Cerebellar cortex (tissue), 1 donor: ENCODE measurements at regions not wholly inside any gene's neighbourhood (a gene's known extent, or its start where the extent isn't known, plus 50 kb on each side); places are given as distances from the start of the nearest gene placed in this dataset.
"Not testable (repeated sequence)": the region's sequence is repeated elsewhere in the genome, so short reads cannot be mapped to it uniquely, and the experiment has no call there.

Experiments used
- DNase-seq: peaks from one replicate; pipeline ENCODE4 v3.0.0-alpha.2; 2015; ENCODE audit warnings: low spot score

DNA sequence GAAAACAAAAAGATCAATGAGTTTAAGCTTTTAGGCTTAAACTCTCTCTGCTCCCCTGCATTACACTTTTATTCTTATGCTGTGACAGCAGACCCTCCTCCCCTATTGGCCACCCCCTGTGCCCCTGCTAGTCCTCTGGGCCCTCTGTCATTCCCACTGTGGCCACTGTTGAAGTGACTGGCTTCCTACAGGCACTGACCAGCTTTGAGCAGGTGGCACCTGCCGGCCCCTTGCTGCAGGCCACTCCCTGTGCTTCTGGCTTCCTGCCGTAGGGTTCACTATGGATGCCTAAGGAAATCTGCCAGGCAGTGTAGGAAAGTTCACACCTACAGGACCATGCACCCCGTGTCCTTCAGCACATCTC is 156.5 kb upstream of the L3MBTL4 start:
- DNase-seq = no peak

DNA sequence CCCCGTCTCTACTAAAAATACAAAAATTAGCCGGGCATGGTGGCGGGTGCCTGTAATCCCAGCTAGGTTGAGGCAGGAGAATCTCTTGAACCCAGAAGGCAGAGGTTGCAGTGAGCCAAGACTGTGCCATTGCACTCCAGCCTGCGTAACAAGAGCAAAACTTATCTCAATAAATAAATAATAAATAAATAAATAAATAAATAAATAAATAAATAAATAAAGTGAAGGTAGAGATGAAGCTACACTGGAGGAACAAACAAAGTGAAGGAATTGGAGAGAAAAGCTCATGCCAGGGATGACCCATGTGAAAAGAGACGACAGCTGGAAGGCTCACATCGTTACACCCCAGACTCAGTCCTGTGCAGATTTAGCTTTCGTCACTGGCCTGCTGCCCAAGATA is 157.3 kb upstream of the ARHGAP28 start:
- DNase-seq = not testable (repeated sequence)

DNA sequence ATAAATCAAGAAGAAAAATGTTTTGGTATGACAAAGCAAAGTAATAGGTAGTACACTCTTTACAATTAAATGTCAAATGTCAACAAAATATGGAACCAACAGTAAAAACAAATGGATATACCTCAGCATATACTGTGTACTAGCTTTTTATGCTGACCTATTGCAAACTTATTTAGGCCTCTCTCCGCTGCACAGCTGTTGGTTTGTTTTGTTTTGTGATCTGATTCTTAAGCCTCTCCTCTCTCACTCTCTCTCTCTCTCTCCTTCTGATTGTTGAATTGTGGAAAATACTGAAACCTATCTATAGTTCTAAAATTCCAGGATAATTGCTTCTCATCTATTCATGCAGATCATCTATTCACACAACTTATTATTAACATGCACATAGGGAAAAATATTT is 154.9 kb upstream of the ARHGAP28 start:
- DNase-seq = no peak

DNA sequence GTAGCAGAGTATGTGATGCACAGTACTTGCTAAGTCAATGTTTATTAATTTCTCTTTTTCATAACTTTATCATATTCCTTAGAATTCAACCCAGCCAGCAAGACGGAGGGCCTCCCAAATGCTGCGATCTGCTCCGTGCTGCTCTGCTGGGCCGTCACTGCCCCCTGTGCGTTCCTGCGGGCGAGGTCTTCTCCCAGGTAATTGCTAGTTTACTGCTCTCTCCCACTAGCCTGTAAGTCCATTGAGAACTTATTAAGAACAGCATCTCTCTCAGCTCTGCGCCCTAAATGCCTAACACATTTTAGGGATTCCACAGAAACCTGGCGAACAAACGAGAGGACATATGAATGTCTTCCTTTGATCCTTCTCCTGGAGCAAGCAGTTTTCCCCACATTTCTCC is 153.6 kb upstream of the ARHGAP28 start:
- no peak for DNase-seq

DNA sequence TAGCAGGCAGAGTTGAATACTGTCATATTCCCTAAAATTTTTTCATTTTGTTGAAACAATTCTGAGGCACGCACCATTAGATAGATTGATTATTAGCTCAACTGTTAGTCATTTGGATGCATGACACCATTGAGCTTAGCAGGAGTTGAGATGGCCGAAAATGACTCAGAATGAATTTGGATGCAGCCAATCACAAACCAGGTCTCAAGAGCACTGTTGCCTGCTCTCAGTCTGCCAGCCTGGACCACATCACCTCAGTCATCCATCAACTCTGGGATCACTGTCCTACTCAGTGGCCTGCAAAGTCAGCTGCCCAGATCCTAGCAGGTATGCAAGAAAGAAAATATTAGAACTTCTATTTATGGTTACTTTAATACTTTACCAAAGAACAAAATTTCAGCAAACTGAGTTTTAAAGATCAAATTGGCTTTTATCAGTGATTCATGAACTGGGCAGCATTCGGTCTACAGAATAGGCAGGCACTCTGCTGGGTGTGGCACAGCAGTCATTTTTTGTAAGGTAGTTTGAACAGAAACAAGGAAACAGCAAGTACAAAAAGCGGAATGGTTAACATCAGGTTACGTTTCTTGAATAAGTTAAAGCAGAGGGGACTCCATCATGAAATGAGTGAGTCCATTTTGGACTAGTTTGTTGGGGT is 152.7 kb upstream of the ARHGAP28 start:
- DNase-seq = no peak

DNA sequence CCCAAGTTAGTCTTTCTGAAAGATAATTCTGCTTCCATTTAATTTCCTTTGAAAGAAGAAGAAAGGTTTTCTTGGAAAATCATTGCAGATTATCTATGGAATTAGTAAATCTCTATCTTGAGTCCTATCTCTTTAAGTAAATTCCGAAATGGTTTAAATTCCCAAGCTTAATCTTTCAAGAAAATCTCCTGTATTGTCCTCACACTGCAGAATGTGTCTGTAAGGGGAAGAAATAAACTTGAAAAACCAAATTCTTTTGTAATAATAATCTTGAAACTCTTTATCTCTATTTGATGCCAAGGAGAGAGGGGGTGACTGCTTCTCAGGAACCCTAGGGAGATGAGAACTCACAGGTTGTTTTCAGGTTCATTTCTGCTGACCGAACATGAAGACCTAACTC is 150.8 kb upstream of the ARHGAP28 start:
- no peak for DNase-seq

DNA sequence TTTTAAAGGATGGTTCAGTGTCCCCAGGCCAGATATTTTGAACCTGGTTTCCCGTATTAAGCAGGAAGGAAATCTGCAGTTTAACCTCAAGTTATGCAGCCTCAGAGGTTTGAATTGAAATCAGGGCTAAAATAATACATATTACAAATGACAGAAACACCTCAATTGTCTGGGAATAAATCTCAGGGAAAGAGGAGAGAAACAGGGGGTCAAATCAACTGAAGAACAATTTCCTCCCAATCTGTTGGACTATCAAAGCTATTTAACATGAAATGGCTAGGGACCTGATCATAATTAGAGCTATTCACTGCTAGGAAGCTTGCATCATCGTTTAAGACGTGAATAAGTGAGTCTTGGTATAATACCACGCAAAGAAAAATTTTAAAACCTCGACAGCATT is 150.0 kb upstream of the ARHGAP28 start:
- DNase-seq = no peak

DNA sequence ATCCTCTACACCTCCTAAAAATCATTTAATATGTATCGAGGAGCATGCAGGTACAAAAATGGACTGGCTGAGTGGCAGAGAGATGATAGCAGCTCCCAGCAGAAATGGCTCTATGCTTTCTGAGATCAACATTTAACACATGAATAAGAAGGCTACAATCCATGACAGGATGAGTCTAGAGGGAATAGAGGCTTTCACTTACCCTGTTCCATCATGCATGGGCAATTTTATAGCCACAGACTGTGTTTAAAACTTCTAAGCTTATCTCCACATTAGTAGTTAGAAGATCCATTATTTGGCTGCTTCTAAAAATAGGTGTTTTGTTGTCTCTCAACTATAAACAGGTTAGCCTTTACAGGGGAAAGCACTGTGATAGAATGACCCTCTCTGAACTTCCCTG is 149.1 kb upstream of the ARHGAP28 start:
- DNase-seq = no peak

DNA sequence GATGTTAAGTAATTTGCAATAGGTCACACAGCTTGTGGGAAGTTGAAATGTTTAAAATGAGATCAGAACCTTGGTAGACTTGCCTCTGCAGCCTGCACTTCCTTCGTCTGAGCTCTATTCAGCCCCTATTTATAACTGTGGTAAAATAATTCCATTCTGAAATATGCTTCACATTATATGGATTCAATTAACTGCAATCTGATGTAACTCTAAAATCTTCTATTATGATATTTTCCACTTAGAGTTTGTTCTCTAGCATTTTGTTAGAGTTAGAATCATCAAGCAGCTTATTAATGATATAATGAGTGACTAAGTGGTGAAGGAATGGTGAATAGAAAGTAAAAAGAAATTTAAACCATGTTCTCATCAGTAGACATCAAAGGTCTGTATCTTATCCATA is 139.6 kb upstream of the ARHGAP28 start:
- DNase-seq = no peak

DNA sequence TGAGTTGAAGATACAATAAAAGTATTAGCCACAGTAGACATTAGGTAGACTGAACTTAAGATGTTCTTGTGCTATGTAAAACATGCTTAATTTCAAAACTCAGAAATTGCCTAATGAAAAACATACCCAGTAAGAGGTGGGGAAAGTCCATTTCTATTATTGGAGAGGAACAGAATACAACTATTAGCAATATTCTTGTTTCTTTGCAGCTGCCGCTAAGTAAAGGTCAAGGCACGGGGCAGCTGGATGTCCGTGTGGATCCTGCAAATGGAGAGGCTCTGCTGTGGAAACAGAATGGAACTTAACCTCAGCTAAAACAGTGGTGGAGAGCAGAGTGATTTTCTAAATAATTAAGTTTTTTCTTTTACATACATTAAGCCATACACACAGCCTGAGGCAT is 139.2 kb upstream of the ARHGAP28 start:
- DNase-seq = no peak

DNA sequence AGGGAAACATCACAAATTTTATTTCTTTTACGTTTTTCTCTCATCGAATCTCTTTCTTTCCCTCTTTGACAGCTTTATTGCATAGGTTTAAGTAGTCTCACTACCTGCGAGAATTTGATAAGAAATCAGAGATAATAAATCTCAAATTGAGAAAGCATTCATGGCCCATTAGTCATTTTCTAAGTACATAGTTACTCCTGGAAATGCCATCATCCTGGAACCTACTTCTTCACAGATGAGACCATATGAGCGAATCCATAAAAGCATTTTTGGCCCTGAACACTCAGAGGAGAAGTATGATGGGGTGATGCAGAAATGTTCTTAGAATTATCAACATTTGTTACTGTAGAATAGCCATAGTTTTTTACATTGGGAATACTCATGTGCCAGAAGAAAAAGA is 138.0 kb upstream of the ARHGAP28 start:
- no peak for DNase-seq

DNA sequence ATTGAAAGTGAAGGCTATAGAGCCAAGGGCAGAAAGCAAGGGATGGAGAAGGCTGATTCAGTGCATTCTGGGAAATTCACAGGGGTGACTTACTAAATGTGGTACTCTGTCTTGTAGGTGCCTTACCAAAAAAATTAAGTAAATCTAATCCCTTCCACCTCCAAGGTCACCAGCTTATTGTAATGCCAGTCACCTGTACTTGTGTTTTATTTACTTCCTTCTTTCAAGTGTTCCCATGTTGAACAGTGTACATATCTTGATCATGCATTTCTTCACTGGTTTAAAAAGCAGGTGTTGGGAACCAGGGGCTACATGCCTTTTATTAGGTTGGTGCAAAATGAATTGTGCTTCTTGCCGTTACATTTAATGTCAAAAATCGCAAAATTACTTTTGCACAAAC is 137.0 kb upstream of the ARHGAP28 start:
- DNase-seq = no peak

DNA sequence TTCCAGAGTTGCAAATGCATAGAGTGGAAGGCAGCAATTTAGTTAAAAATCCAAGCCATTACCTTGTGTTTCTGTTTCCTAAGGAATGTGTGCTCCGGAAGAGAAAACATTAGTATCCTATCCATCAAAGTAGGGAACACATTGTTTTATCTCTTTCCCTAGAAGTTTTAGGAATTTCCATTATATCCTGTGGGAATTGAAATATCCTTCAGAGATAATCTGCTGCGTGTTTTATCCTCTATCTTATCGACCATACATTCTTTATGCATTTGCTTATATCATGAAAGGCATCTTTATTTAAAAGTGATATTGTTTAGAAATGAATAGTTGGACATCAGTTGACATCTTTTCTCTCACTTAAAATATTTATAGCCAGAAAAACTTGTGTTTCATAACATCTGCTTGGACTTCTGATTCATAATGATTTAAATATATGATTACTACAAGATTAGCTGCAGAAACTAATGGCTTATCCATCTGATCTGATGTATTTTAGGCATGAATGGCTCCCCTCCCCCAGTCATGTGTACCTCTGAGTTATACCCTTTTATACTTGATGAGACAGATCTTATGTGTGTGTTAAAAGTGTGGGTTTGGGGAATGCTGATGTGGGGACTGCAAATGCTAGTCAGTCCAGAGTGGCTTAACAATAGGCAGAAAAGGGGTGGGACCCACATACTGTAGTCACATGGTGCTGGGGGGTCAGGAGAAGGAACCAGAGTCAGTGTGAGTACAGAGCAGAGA is 136.2 kb upstream of the ARHGAP28 start:
- no peak for DNase-seq

DNA sequence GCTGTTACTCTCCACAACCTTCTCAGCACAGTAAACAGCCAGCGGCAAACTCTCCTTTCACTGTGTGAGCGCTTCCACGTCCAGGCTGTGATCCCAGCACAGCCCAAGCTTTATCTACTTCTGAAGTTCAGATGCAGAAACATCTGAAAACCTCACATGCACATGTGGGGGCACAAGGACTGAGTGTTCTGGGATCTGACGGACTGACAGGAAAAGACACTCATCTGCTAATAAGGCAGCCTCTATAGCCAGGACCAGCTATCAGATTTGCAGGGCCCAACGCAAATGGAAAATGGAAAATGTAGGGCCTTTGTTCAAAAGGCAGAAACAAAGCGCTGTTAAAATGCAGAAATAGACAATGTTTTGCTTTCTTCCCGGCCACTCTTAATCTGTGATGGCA is 133.8 kb upstream of the ARHGAP28 start:
- no peak for DNase-seq

DNA sequence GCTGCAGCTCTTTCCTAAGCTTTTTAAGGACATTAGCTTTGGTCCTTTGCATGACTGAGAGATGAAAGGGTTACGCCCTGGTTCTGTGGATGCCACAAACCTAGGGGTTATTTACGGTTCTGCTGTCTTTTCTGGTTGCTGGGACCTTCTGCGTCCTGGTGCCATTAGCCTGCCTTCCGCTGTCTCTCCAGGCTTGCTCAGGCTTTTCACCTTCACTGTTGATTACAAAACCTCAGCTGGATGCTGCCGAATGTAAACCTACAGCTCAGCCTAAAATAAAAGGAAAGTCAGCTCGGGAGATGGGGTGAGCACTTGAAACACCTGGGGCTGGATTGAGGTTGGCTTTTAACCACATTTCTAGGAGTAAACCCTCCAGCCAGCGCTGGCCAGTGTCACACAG is 130.9 kb upstream of the ARHGAP28 start:
- no peak for DNase-seq

DNA sequence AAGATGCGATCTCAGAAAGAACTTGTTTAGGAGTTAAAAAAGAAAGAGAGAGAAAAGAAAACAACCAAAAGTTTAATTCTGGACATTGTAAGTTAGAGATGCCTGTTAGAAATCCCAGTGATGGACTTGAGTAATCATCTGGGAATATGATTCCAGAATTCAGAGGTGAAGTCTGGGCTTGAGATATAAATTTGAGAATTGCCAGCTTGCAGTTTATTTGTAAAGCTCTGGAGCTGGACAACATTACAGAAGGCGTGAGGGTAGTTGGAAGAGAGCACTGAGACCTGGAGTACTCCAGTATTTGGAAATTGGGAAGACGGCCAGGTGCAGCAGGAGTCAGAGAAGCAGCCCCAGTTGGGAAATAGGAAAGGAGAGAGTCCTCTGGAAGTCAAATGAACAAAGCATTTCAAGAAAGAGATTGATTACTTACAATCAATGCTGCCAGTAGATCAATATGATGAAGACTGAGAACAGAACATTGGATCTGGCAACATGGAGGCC is 128.8 kb upstream of the ARHGAP28 start:
- DNase-seq = no peak

DNA sequence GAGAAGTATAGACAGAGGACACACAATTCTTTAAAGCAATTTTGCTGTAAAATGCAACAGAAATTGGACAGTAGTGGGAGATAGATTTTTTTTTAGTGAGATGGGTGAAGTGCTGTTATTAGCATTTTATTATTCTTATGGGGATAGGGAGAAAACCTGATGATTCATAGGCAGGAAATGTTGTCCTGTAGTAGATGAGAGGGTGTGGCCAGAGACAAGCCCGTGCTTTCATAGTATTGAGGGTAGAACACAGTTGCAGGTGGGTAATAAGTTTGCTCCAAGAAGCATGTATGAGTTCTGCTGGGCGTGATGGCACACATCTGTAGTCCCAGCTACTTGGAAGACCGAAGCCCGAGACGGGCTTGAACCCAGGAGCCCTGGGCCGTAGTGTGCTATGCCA is 128.3 kb upstream of the ARHGAP28 start:
- no peak for DNase-seq

DNA sequence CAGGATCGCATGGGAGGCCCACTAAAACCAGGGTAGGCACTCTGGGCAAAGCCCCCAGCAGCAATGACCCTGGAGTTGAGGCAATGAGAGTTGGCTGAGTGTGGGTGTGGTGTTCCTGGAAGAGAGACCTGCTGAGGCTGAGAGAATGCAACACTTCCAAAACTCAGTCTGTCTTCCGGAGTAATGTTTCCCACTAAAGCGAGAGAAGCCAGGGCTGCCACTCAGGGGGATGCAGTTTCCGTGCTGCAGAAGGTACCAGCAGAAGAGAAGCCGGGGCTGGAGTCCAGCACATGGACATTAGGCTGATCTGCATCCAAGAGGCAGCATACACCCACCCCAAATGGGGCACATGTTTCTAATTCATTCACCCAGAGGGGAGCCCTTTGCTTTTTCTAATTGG is 127.2 kb upstream of the ARHGAP28 start:
- DNase-seq = no peak

DNA sequence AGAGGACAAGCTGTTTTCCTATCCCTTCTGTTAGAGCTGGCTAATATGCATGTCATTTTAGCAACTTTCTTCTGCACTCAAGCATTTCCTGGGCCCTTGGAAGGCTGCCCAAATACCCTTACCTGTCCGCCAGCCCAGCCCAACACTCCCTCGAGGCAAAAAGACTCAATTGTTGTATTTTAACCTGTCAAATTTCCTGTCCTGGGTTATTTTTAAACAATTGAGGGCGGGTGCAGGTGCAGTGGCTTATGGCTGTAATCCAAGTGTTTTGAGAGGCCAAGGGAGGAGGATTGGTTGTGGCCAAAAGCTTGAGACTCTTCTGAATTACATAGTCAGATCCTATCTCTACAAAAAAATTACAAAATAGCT is 125.0 kb upstream of the ARHGAP28 start:
- no peak for DNase-seq

DNA sequence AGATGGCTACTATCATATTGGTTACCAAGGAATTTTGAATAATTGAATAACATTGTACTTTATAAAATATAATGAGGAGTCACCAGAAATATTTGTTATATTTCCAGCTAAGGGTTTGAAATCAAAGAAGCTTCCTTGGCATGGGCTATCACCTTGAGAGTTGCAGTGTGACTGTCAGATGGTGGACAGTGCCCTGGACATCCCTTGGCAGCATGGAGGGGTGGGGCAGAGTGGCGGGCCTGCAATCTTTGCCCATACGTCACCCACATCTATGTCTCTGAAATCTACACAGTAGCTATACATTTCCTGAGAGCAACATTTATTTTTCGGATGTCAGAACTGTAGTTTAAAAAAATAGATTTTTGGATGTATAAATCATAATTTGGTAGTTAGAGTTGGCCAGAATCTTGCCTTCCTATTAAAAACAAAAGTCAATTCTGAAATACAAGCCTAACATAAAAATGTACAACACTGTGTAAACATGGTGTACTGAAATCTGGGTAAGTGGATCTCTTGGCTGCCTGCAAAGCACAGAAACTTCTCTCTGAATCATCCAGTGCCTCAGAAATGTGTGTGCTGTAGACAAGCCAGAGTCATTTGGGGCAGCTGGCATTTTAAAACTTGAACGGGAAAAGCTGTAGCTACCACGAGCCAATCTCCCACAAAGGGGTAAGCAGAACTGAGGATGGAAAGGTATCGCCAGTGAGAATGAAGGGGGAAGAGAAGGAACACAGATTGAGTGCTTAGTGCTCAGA is 124.2 kb upstream of the ARHGAP28 start:
- no peak for DNase-seq

DNA sequence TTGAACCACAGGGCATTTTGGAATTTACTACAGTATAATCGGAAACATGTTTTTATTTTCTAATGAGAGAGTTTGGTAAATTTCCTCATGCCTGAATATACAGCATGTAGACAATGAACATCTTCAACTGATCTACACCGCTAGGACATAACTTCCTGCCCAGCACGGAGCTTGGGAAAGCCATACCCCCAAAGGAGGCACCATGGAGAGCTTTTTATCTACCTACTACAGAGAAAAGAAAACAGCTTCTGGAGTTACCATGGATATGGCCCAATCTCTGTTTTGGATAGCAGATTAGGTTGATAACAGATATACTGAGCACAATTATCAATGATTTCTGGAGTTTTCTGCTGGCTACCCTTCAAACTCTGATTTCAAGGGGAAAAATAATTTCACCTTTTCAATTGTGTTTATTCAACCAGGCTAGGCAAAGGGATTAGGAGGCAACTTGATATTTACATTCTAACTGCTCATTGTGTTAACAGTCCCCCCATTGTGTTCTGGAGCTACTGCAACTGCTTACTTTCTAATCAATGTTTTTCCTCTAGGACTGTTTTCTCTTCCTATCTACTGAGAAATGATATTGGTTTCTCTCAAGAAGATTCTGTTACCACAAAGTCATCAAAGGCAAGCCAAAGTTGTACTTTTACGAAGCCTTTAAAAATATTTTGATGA is 123.0 kb upstream of the ARHGAP28 start:
- no peak for DNase-seq

DNA sequence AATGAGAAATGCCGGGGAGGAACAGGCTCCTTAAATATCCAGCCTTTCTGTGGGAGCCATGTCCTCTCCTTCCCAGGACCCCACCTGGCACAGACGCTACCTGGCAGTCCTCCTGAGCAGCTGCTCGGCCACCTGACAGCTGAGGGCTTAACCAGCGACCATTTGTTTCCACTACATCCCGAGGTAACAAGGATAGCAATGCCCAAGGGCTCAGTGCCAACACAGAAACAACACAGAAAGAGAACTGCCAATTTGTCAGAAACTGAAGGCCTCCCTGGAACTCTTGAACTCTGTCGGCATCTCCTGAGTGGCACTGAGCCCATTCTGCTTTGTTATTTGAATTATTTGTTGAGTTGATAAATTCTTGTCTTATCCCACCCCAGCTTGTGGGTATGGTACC is 122.2 kb upstream of the ARHGAP28 start:
- DNase-seq = peak; percentile 11
